Body of pancreas (tissue), 4 donors: ENCODE measurements at regions not wholly inside any gene's neighbourhood (a gene's known extent, or its start where the extent isn't known, plus 50 kb on each side); places are given as distances from the start of the nearest gene placed in this dataset.

Experiments used
- CTCF ChIP-seq, 7 experiments: fragments of 450-650 bp in 4 of 7; fragments of 200-600 bp in 3 of 7; sonication (generic) in 3 of 7; IDR thresholded peaks; one replicate each; pipeline ENCODE4 v1.5.1; 2016 to 2019; ENCODE audit warnings: antibody characterized with exemption in 7 of 7
- POLR2A ChIP-seq, 3 donors: fragments of 450-650 bp; IDR thresholded peaks; one replicate each; pipeline ENCODE4 v1.6.1; 2016; ENCODE audit warnings: antibody characterized with exemption in 3 of 3, mild to moderate bottlenecking in 2 of 3

GRCh38 chr11:96567176-96567575, 177.4 kb downstream of the JRKL start:
- TF ChIP-seq CTCF (IDR thresholded peaks at IDR 0.05) (no peak), POLR2A (IDR thresholded peaks at IDR 0.05) (no peak)
